ENCODE measurements at regions not wholly inside any gene's neighbourhood (a gene's known extent, or its start where the extent isn't known, plus 50 kb on each side); places are given as distances from the start of the nearest gene placed in this dataset.

DNA sequence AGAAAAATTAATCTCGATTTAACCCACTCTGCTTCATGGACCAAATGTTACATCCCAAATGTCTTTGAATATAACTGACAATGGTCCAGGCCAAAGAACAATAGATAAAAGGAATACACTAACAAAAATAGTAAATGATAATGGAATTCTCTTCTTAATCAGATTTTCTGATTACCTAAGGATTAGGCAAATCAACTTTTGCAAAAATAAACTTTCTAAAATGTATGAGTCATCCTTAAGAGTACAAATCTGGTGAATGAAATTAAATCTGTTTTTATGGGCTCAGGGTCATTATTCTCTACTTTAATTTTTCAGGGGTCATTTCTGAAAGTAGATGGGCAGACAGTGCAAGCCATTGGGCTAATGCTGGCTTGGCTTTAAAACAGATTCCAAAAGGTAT lies 102.1 kb upstream of the FAM13C start:
- no peak overlapping the region for H3K4me3 ChIP-seq (ENCODE audit: low read depth, low read length)
- FAIRE-seq (no peak), DNase-seq (ENCODE audit: low read depth) (no peak)
- H3K36me3 ChIP-seq (ENCODE audit: control insufficient read depth, insufficient read depth, low read length): no peaks in the 10 kb centered on the region
- TF ChIP-seq, protein P1, sequence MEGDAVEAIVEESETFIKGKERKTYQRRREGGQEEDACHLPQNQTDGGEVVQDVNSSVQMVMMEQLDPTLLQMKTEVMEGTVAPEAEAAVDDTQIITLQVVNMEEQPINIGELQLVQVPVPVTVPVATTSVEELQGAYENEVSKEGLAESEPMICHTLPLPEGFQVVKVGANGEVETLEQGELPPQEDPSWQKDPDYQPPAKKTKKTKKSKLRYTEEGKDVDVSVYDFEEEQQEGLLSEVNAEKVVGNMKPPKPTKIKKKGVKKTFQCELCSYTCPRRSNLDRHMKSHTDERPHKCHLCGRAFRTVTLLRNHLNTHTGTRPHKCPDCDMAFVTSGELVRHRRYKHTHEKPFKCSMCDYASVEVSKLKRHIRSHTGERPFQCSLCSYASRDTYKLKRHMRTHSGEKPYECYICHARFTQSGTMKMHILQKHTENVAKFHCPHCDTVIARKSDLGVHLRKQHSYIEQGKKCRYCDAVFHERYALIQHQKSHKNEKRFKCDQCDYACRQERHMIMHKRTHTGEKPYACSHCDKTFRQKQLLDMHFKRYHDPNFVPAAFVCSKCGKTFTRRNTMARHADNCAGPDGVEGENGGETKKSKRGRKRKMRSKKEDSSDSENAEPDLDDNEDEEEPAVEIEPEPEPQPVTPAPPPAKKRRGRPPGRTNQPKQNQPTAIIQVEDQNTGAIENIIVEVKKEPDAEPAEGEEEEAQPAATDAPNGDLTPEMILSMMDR (IDR thresholded peaks at IDR 0.05; ENCODE audit: insufficient read depth, low read length, severe bottlenecking): no peak
- H3K27me3 ChIP-seq (ENCODE audit: control insufficient read depth, insufficient read depth, low read length): no peaks in the 10 kb centered on the region

DNA sequence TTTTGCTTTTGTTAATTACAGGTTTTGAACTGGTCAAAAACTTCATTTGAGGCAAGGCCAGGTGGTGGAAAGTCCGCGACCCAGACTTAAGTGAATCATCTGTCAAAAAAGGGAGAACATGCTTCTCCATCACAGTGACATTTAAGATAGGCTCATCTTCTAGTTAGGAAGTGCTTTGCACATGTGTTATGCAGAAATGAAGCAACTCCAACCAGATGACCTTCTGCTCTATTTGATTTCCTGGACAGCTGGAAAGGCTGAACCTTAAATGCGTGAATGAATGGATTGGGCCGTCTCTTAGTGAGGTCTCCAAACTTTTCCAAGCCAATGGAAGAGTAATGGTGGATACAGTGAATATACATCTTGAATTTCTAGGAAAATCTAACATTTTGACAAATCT lies 101.6 kb upstream of the FAM13C start:
- TF ChIP-seq, protein P1 (IDR thresholded peaks at IDR 0.05; ENCODE audit: insufficient read depth, low read length, severe bottlenecking): no peak
- FAIRE-seq (no peak), DNase-seq (ENCODE audit: low read depth) (no peak)
- Histone ChIP-seq H3K27me3 (ENCODE audit: control insufficient read depth, insufficient read depth, low read length) (no peaks in the 10 kb centered on the region), H3K4me3 (ENCODE audit: low read depth, low read length) (no peak overlapping the region), H3K36me3 (ENCODE audit: control insufficient read depth, insufficient read depth, low read length) (no peaks in the 10 kb centered on the region)

DNA sequence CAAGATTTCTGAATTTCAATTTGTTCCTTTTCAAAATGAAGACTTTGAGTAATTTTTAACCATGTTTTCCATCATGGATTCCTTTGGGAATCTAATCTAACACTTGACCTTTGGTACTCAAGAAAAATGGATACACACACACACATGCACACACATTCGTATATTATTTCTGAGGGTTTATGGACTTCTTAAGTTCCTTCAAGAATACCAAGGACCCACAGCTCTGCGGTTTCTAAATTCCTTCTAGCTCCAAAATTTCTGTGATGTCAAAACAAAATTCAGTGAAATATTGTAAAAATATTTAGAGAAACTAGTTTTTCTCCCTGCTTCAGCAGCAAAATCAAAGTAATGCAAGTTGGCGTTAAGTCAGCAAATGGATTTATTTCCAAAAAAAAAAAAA lies 98.3 kb upstream of the FAM13C start:
- FAIRE-seq: no peak
- no peak for DNase-seq (ENCODE audit: low read depth)
- Histone ChIP-seq H3K27me3 (ENCODE audit: control insufficient read depth, insufficient read depth, low read length) (no peaks in the 10 kb centered on the region), H3K36me3 (ENCODE audit: control insufficient read depth, insufficient read depth, low read length) (no peaks in the 10 kb centered on the region), H3K4me3 (ENCODE audit: low read depth, low read length) (no peak overlapping the region)
- TF ChIP-seq, protein P1 (IDR thresholded peaks at IDR 0.05; ENCODE audit: insufficient read depth, low read length, severe bottlenecking): no peak

DNA sequence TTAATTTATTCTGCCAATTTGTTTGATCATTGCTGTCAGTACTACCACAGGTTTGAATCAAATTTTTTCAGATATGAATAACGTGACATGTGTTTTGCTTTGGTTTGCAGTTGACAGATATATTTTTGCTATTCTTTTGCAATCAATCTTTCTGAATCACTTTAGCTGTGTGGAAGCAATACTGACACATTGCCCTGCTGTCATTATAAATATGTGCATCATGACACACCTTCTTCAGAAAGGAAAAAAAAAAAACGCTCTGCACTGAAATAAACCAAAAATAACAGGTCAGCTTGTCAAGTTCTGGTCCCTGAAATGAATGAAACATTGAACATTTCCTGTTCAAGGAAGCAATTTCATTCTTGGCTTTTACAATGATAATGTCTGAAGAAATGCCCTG lies 93.8 kb upstream of the FAM13C start:
- no peaks in the 10 kb centered on the region for H3K27me3 ChIP-seq (ENCODE audit: control insufficient read depth, insufficient read depth, low read length)
- TF ChIP-seq, protein P1 (IDR thresholded peaks at IDR 0.05; ENCODE audit: insufficient read depth, low read length, severe bottlenecking): no peak
- H3K36me3 ChIP-seq (ENCODE audit: control insufficient read depth, insufficient read depth, low read length): no peaks in the 10 kb centered on the region
- DNase-seq (ENCODE audit: low read depth) (peak; percentile 25), FAIRE-seq (no peak)
- H3K4me3 ChIP-seq (ENCODE audit: low read depth, low read length): no peak overlapping the region

DNA sequence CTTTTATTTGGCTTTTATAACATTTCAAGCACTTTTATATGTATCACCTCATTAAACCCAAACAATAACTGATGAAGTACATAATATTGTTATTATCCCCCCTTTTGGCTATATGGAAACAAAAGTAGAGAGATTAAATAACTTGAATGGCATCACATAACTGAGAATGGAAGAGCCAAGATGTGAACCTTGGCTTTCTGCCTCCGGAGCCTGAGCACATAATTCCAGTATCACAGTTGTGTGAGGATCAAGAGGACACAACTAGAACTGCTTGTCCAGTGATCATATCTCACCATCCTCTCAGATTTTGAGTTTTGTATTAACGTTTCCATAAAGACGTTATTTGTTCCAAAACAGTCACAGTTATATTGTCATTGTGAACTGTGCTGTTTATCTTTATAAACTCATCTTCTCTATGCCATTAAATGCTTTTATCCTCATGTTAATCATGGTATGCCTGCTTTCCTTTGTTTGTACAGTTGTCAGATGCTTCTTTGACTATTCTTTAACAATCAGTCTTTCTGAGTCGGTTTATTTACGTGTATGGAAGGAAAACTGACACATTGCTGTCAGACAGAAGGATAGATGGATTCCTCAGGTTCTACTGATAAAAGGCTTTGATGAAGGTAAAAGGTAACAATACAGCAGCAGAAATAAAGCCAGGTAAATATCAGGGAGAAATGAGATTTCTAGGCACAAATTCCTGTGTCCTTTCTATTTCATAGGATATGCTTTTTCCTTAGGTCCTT lies 92.0 kb upstream of the FAM13C start:
- DNase-seq (ENCODE audit: low read depth) (no peak), FAIRE-seq (no peak)
- Histone ChIP-seq H3K27me3 (ENCODE audit: control insufficient read depth, insufficient read depth, low read length) (no peaks in the 10 kb centered on the region), H3K4me3 (ENCODE audit: low read depth, low read length) (no peak overlapping the region), H3K36me3 (ENCODE audit: control insufficient read depth, insufficient read depth, low read length) (no peaks in the 10 kb centered on the region)
- TF ChIP-seq, protein P1 (IDR thresholded peaks at IDR 0.05; ENCODE audit: insufficient read depth, low read length, severe bottlenecking): no peak

DNA sequence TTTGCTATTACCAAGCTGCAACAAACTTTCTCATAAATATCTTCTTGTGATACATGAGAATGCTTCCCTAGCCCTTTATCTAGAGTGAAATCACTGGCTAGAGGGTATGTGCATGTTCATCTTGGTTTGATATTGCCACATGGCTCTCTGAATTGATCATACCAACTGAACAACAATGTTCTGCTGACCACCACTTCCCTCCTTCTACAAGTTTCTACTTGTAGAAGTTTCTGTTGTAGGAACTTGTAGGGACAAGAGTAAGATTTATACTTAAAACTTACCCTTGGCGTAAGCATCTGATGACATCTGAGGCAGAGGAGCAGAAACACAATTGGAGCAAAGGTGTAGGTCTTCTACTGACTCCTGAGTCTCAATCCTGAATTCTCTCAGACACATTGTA lies 86.3 kb upstream of the FAM13C start:
- Histone ChIP-seq H3K36me3 (ENCODE audit: control insufficient read depth, insufficient read depth, low read length) (no peaks in the 10 kb centered on the region), H3K27me3 (ENCODE audit: control insufficient read depth, insufficient read depth, low read length) (no peaks in the 10 kb centered on the region), H3K4me3 (ENCODE audit: low read depth, low read length) (no peak overlapping the region)
- TF ChIP-seq, protein P1 (IDR thresholded peaks at IDR 0.05; ENCODE audit: insufficient read depth, low read length, severe bottlenecking): no peak
- peak; percentile 48 for DNase-seq (ENCODE audit: low read depth)
- no peak for FAIRE-seq
